ENCODE measurements at regions not wholly inside any gene's neighbourhood (a gene's known extent, or its start where the extent isn't known, plus 50 kb on each side); places are given as distances from the start of the nearest gene placed in this dataset.

DNA sequence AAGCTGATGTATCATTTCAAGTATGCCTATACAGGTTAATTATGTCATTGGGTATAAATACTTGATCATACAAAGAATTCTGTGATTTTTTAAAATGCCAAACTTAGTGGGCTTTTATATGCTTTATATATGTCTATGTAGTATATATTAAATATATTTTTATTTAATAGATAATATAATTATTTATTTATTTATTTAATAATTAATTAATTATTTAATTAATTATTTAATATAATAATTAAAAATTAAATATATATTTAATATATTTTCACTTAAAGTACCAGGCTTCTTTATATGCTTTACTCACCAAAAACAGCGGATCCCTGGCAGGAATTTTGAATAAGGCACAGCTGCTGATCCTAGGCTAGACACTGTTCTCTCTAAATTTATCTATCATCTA, 687.0 kb downstream of the VGLL3 start:
- Histone ChIP-seq H4K20me1 (ENCODE audit: insufficient read depth, low read length) (no peaks in the 10 kb centered on the region), H3K36me3 (replicated peaks; ENCODE audit: low read depth, low read length) (no peaks in the 10 kb centered on the region), H3K27me3 (ENCODE audit: low read depth, low read length) (no peaks in the 10 kb centered on the region), H3K9ac (ENCODE audit: low read length) (no peak overlapping the region), H3K4me2 (ENCODE audit: low read length) (no peak overlapping the region), H3K4me1 (ENCODE audit: low read length) (no peaks in the 10 kb centered on the region), H3K4me3 (ENCODE audit: low read length) (no peak overlapping the region), H3K27ac (ENCODE audit: low read length) (no peak overlapping the region), H3K9me3 (ENCODE audit: insufficient read depth, low read length) (no peaks in the 10 kb centered on the region), H2AFZ (ENCODE audit: low read depth, low read length) (no peak overlapping the region), H3K79me2 (ENCODE audit: low read length) (no peaks in the 10 kb centered on the region)
- TF ChIP-seq, protein P1, sequence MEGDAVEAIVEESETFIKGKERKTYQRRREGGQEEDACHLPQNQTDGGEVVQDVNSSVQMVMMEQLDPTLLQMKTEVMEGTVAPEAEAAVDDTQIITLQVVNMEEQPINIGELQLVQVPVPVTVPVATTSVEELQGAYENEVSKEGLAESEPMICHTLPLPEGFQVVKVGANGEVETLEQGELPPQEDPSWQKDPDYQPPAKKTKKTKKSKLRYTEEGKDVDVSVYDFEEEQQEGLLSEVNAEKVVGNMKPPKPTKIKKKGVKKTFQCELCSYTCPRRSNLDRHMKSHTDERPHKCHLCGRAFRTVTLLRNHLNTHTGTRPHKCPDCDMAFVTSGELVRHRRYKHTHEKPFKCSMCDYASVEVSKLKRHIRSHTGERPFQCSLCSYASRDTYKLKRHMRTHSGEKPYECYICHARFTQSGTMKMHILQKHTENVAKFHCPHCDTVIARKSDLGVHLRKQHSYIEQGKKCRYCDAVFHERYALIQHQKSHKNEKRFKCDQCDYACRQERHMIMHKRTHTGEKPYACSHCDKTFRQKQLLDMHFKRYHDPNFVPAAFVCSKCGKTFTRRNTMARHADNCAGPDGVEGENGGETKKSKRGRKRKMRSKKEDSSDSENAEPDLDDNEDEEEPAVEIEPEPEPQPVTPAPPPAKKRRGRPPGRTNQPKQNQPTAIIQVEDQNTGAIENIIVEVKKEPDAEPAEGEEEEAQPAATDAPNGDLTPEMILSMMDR (IDR thresholded peaks at IDR 0.05; ENCODE audit: low read depth, low read length): no peak
- no peak for TF ChIP-seq EZH2phosphoT487 (IDR thresholded peaks at IDR 0.05; ENCODE audit: low read depth)

- no peak for TF ChIP-seq EZH2phosphoT487 (IDR thresholded peaks at IDR 0.05; ENCODE audit: low read depth)
- TF ChIP-seq, protein P1 (IDR thresholded peaks at IDR 0.05; ENCODE audit: low read depth, low read length): no peak
- Histone ChIP-seq H4K20me1 (ENCODE audit: insufficient read depth, low read length) (no peaks in the 10 kb centered on the region), H3K9me3 (ENCODE audit: insufficient read depth, low read length) (no peaks in the 10 kb centered on the region), H2AFZ (ENCODE audit: low read depth, low read length) (no peak overlapping the region), H3K9ac (ENCODE audit: low read length) (no peak overlapping the region), H3K79me2 (ENCODE audit: low read length) (no peaks in the 10 kb centered on the region), H3K4me2 (ENCODE audit: low read length) (no peak overlapping the region), H3K27me3 (ENCODE audit: low read depth, low read length) (no peaks in the 10 kb centered on the region), H3K4me1 (ENCODE audit: low read length) (no peaks in the 10 kb centered on the region), H3K4me3 (ENCODE audit: low read length) (no peak overlapping the region), H3K27ac (ENCODE audit: low read length) (no peak overlapping the region), H3K36me3 (replicated peaks; ENCODE audit: low read depth, low read length) (no peaks in the 10 kb centered on the region)
Observed at GRCh38 chr3:86282106-86282787, 708.7 kb downstream of the VGLL3 start.

DNA sequence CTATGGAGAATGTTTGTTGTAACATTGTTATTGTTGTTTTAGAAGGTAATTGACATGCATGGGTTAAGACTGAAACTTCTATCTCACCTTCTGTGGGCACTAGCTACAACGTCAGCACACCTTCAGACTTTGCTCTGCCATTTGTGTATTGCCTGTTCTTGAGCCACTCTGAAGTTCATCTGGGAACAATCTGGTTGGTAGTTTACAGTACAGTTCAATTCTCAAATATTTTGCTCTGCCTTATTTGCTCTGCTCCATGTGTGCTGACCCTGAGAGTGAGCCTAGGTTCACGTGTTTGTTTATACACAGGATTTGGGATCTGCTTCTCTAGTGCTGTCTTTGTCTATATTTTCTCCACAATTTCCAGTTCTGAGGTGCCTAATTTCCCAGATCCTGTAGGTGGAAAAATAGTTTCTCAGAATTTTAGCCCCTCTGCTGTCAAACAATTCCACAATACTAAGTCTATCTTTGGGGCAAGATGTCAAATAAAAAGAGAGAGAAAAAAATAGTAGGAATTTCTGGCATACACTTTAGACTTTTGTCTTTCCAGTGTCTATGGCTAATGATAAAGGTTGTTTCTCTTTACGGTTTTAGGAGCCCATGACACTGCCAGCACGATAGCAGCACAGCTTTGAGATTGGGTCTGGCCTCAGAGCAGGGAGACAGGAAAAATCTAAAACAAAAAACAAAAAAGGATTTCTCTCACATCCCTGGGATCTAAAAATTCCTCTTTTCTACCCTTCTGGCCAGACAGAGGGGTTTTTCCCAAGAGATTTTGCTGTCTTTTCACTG, 721.4 kb downstream of the VGLL3 start:
- Histone ChIP-seq H3K4me1 (ENCODE audit: low read length) (peaks cover 9% of the 10 kb centered on the region), H3K4me2 (ENCODE audit: low read length) (no peak overlapping the region), H2AFZ (ENCODE audit: low read depth, low read length) (peak overlapping the region; percentile 43; the same call in 1 of the 2 replicates), H3K9me3 (ENCODE audit: insufficient read depth, low read length) (no peaks in the 10 kb centered on the region), H4K20me1 (ENCODE audit: insufficient read depth, low read length) (no peaks in the 10 kb centered on the region), H3K27ac (ENCODE audit: low read length) (no peak overlapping the region), H3K9ac (ENCODE audit: low read length) (no peak overlapping the region), H3K79me2 (ENCODE audit: low read length) (no peaks in the 10 kb centered on the region), H3K36me3 (replicated peaks; ENCODE audit: low read depth, low read length) (no peaks in the 10 kb centered on the region), H3K4me3 (ENCODE audit: low read length) (no peak overlapping the region), H3K27me3 (ENCODE audit: low read depth, low read length) (no peaks in the 10 kb centered on the region)
- no peak for TF ChIP-seq EZH2phosphoT487 (IDR thresholded peaks at IDR 0.05; ENCODE audit: low read depth)
- TF ChIP-seq, protein P1 (IDR thresholded peaks at IDR 0.05; ENCODE audit: low read depth, low read length): no peak

DNA sequence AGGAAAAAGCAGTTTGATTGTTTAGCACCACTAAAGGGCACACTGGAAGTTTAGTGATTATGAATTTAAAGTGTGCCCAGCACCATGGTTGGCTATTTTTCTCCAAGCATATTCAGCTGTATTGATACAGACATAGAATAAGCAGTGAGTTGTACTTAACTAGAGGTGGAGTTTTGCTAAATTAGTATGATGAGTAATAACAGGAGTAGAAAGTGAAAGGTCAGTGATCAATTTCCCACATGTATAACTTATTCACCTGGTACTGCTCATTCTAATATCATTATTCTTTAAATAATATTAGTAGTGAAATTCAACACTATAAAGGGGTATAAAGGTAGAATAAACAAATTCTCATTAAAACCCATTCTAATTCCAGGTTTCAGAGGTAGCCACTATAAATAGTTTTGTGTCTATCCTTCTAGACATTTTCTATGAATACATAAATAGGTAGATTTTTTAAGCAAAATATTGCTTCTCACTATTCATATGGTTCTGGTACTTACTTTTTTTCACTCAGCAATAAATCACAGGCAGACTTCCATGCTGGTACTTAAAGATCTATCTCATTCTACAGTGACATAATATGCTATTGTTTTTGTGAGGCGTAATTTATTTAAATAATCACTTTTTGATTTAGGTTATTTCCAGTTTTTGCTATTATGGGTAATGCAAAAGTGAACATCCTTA, 732.9 kb downstream of the VGLL3 start:
- H3K9me3 ChIP-seq (ENCODE audit: insufficient read depth, low read length): no peaks in the 10 kb centered on the region; the same call in 1 of the 2 replicates
- H4K20me1 ChIP-seq (ENCODE audit: insufficient read depth, low read length): no peaks in the 10 kb centered on the region
- H3K4me2 ChIP-seq (ENCODE audit: low read length): peak overlapping the region; percentile 26
- no peak overlapping the region for H2AFZ ChIP-seq (ENCODE audit: low read depth, low read length)
- no peak overlapping the region for H3K9ac ChIP-seq (ENCODE audit: low read length)
- TF ChIP-seq EZH2phosphoT487 (IDR thresholded peaks at IDR 0.05; ENCODE audit: low read depth): no peak
- no peak overlapping the region for H3K27ac ChIP-seq (ENCODE audit: low read length)
- no peaks in the 10 kb centered on the region for H3K36me3 ChIP-seq (replicated peaks; ENCODE audit: low read depth, low read length)
- peaks cover 12% of the 10 kb centered on the region for H3K4me1 ChIP-seq (ENCODE audit: low read length)
- H3K27me3 ChIP-seq (ENCODE audit: low read depth, low read length): no peaks in the 10 kb centered on the region
- H3K4me3 ChIP-seq (ENCODE audit: low read length): 0 out of 2 replicates have a peak overlapping the region, but pooled peaks have one; percentile 6
- H3K79me2 ChIP-seq (ENCODE audit: low read length): no peaks in the 10 kb centered on the region
